Left ventricle myocardium superior (tissue), 1 donor: ENCODE measurements at regions not wholly inside any gene's neighbourhood (a gene's known extent, or its start where the extent isn't known, plus 50 kb on each side); places are given as distances from the start of the nearest gene placed in this dataset.

Source experiments
- ATAC-seq: fragments of 200-7000 bp; cut with Tn5 transposase; one replicate; pipeline ENCODE4 v1.9.1; 2020; ENCODE audit warnings: mild to moderate bottlenecking, moderate library complexity
- DNase-seq: peaks from one replicate; pipeline ENCODE4 v3.0.0-alpha.2; 2020
- intact Hi-C: fragments of 100-400 bp; cut with micrococcal nuclease; formaldehyde crosslinking; loops from one replicate; pipeline ENCODE4 v1.11.0; 2022
- donor health status: DM: no; HTN: yes; CAD: no; lungs with severe emphysema.

GRCh38 chr1:25065321-25065721, 135.2 kb upstream of the RUNX3 start:
- DNase-seq (no peak), ATAC-seq (no peak)
- intact Hi-C loops: no loop called here

- intact Hi-C loops: no loop called here
- ATAC-seq (no peak), DNase-seq (no peak)
Observed at GRCh38 chr1:25064465-25065240, 134.6 kb upstream of the RUNX3 start.

GRCh38 chr1:25063591-25064416, 133.7 kb upstream of the RUNX3 start:
- ATAC-seq (no peak), DNase-seq (no peak)
- intact Hi-C loops: no loop called here

- ATAC-seq (no peak), DNase-seq (no peak)
- intact Hi-C loops: no loop called here
Observed at GRCh38 chr1:25062621-25063255, 132.7 kb upstream of the RUNX3 start.

- no peak for DNase-seq
- ATAC-seq: no peak
- intact Hi-C loops: no loop called here
Observed at GRCh38 chr1:25061261-25061995, 131.4 kb upstream of the RUNX3 start.

- intact Hi-C loops: no loop called here
- DNase-seq (no peak), ATAC-seq (no peak)
Observed at GRCh38 chr1:25057188-25057587, 127.1 kb upstream of the RUNX3 start.

- intact Hi-C loops: no loop called here
- ATAC-seq (no peak), DNase-seq (no peak)
Observed at GRCh38 chr1:25056536-25056935, 126.5 kb upstream of the RUNX3 start.

GRCh38 chr1:25055961-25056360, 125.9 kb upstream of the RUNX3 start:
- DNase-seq (no peak), ATAC-seq (no peak)
- intact Hi-C loops: no loop called here

- intact Hi-C loops: no loop called here
- DNase-seq (no peak), ATAC-seq (no peak)
Observed at GRCh38 chr1:25055324-25055780, 125.3 kb upstream of the RUNX3 start.

GRCh38 chr1:25054526-25055323, 124.6 kb upstream of the RUNX3 start:
- DNase-seq (no peak), ATAC-seq (no peak)
- intact Hi-C loops: no loop called here

- no peak for ATAC-seq
- intact Hi-C loops: no loop called here
- no peak for DNase-seq
Observed at GRCh38 chr1:25053576-25054250, 123.6 kb upstream of the RUNX3 start.

GRCh38 chr1:25051906-25052305, 121.8 kb upstream of the RUNX3 start:
- no peak for DNase-seq
- no peak for ATAC-seq
- intact Hi-C loops: no loop called here

GRCh38 chr1:25051504-25051903, 121.4 kb upstream of the RUNX3 start:
- DNase-seq (no peak), ATAC-seq (no peak)
- intact Hi-C loops: no loop called here

GRCh38 chr1:25050165-25050564, 120.1 kb upstream of the RUNX3 start:
- intact Hi-C loops: no loop called here
- no peak for DNase-seq
- ATAC-seq: no peak

GRCh38 chr1:25049190-25049589, 119.1 kb upstream of the RUNX3 start:
- peak; percentile 86 for ATAC-seq
- intact Hi-C loops: no loop called here
- no peak for DNase-seq

- no peak for DNase-seq
- intact Hi-C loops: no loop called here
- no peak for ATAC-seq
Observed at GRCh38 chr1:25048728-25049127, 118.7 kb upstream of the RUNX3 start.

- ATAC-seq: no peak
- intact Hi-C loops: no loop called here
- no peak for DNase-seq
Observed at GRCh38 chr1:25047506-25048240, 117.6 kb upstream of the RUNX3 start.

GRCh38 chr1:25046194-25046532, 116.1 kb upstream of the RUNX3 start:
- intact Hi-C loops: no loop called here
- ATAC-seq (no peak), DNase-seq (no peak)
